GM23248 (cell line): ENCODE measurements at regions not wholly inside any gene's neighbourhood (a gene's known extent, or its start where the extent isn't known, plus 50 kb on each side); places are given as distances from the start of the nearest gene placed in this dataset.
"Not testable (repeated sequence)": the region's sequence is repeated elsewhere in the genome, so short reads cannot be mapped to it uniquely, and the experiment has no call there.

Experiments
- EZH2 ChIP-seq: fragments of 200-600 bp; sonication (generic); IDR thresholded peaks from 2 replicates; pipeline ENCODE4 v1.6.1; 2018; ENCODE audit warnings: antibody characterized with exemption, mild to moderate bottlenecking; ENCODE audit not compliant: insufficient read depth, poor library complexity, severe bottlenecking
- EZH2phosphoT487 ChIP-seq: fragments of 200-600 bp; sonication (generic); IDR thresholded peaks from 2 replicates; pipeline ENCODE4 v1.6.1; 2018; ENCODE audit warnings: antibody characterized with exemption, moderate library complexity, mild to moderate bottlenecking, low read depth; ENCODE audit not compliant: insufficient read depth

- TF ChIP-seq EZH2, EZH2phosphoT487: not testable (repeated sequence)
Measured at GRCh38 chr1:148426940-148427611, 56.0 kb downstream of the PPIAL4G start.
